Gastrocnemius medialis (tissue), 4 donors: ENCODE measurements at regions not wholly inside any gene's neighbourhood (a gene's known extent, or its start where the extent isn't known, plus 50 kb on each side); places are given as distances from the start of the nearest gene placed in this dataset.

Experiments
- CTCF ChIP-seq, 5 experiments: fragments of 450-650 bp in 3 of 5; fragments of 200-600 bp in 2 of 5; sonication (generic) in 2 of 5; IDR thresholded peaks in 4 of 5; conservative IDR thresholded peaks in 1 of 5; 1 replicate in 4 of 5; 2 replicates in 1 of 5; pipeline ENCODE4 v1.5.1; 2016 to 2019; ENCODE audit warnings: antibody characterized with exemption in 5 of 5, mild to moderate bottlenecking in 3 of 5, moderate library complexity in 3 of 5
- POLR2A ChIP-seq, 2 donors: fragments of 450-650 bp; IDR thresholded peaks; one replicate each; pipeline ENCODE4 v1.6.1; 2017; ENCODE audit warnings: antibody characterized with exemption in 2 of 2, mild to moderate bottlenecking in 2 of 2, moderate library complexity in 2 of 2

GRCh38 chr5:27451377-27451776 lies 413.0 kb upstream of the CDH9 start:
- TF ChIP-seq POLR2A (IDR thresholded peaks at IDR 0.05) (no peak), CTCF (IDR thresholded peaks at IDR 0.05 in 4 of 5, conservative IDR thresholded peaks at IDR 0.05 in 1 of 5) (no peak)
